ENCODE measurements at regions not wholly inside any gene's neighbourhood (a gene's known extent, or its start where the extent isn't known, plus 50 kb on each side); places are given as distances from the start of the nearest gene placed in this dataset.
"Not testable (repeated sequence)": the region's sequence is repeated elsewhere in the genome, so short reads cannot be mapped to it uniquely, and the experiment has no call there.

GRCh38 chr5:130398825-130399224, 494.6 kb downstream of the CHSY3 start:
- Mint-ChIP-seq H3K9me3 (no peaks in the 10 kb centered on the region), H3K27me3 (no peaks in the 10 kb centered on the region), H3K36me3 (ENCODE audit: low read depth) (no peaks in the 10 kb centered on the region), H3K4me3 (no peak overlapping the region), H3K27ac (no peak overlapping the region), H3K4me1 (no peaks in the 10 kb centered on the region)
- intact Hi-C loops (cut with micrococcal nuclease): no loop called here
- no peak for DNase-seq
- POLR2A ChIA-PET: no interaction called here
- CTCF ChIA-PET: no interaction called here
- no peak for ATAC-seq (ENCODE audit: low read depth)
- TF ChIP-seq CTCF (IDR thresholded peaks at IDR 0.05): no peak

- intact Hi-C loops (cut with micrococcal nuclease); H3K4me1 Mint-ChIP-seq; CTCF ChIA-PET; DNase-seq; H3K27me3 Mint-ChIP-seq; ATAC-seq (ENCODE audit: low read depth); POLR2A ChIA-PET; H3K4me3 Mint-ChIP-seq; H3K27ac Mint-ChIP-seq; H3K9me3 Mint-ChIP-seq; H3K36me3 Mint-ChIP-seq (ENCODE audit: low read depth): not testable (repeated sequence)
Measured at GRCh38 chr5:130397727-130398126, 493.5 kb downstream of the CHSY3 start.

GRCh38 chr5:130397132-130397531, 492.9 kb downstream of the CHSY3 start:
- POLR2A ChIA-PET: no interaction called here
- ATAC-seq (ENCODE audit: low read depth) (no peak), DNase-seq (no peak)
- Mint-ChIP-seq H3K27me3 (no peaks in the 10 kb centered on the region), H3K4me1 (no peaks in the 10 kb centered on the region), H3K36me3 (ENCODE audit: low read depth) (no peaks in the 10 kb centered on the region), H3K27ac (no peak overlapping the region), H3K4me3 (no peak overlapping the region), H3K9me3 (no peaks in the 10 kb centered on the region)
- intact Hi-C loops (cut with micrococcal nuclease): no loop called here
- no peak for TF ChIP-seq CTCF (IDR thresholded peaks at IDR 0.05)
- CTCF ChIA-PET: no interaction called here

- CTCF ChIA-PET; POLR2A ChIA-PET; H3K36me3 Mint-ChIP-seq (ENCODE audit: low read depth); H3K27me3 Mint-ChIP-seq; H3K9me3 Mint-ChIP-seq; DNase-seq; H3K4me1 Mint-ChIP-seq; ATAC-seq (ENCODE audit: low read depth); H3K27ac Mint-ChIP-seq; H3K4me3 Mint-ChIP-seq; intact Hi-C loops (cut with micrococcal nuclease): not testable (repeated sequence)
Measured at GRCh38 chr5:130391727-130392264, 487.5 kb downstream of the CHSY3 start.

- TF ChIP-seq CTCF (IDR thresholded peaks at IDR 0.05): no peak
- Mint-ChIP-seq H3K36me3 (ENCODE audit: low read depth) (no peaks in the 10 kb centered on the region), H3K27ac (no peak overlapping the region), H3K27me3 (no peaks in the 10 kb centered on the region), H3K9me3 (no peaks in the 10 kb centered on the region), H3K4me3 (no peak overlapping the region), H3K4me1 (no peaks in the 10 kb centered on the region)
- DNase-seq: no peak
- POLR2A ChIA-PET: no interaction called here
- no peak for ATAC-seq (ENCODE audit: low read depth)
- intact Hi-C loops (cut with micrococcal nuclease): no loop called here
- CTCF ChIA-PET: no interaction called here
Measured at GRCh38 chr5:130386155-130386554, 481.9 kb downstream of the CHSY3 start.

- Mint-ChIP-seq H3K9me3 (no peaks in the 10 kb centered on the region), H3K27me3 (no peaks in the 10 kb centered on the region), H3K4me3 (no peak overlapping the region), H3K27ac (no peak overlapping the region), H3K4me1 (no peaks in the 10 kb centered on the region), H3K36me3 (ENCODE audit: low read depth) (no peaks in the 10 kb centered on the region)
- CTCF ChIA-PET: no interaction called here
- POLR2A ChIA-PET: no interaction called here
- intact Hi-C loops (cut with micrococcal nuclease): no loop called here
- ATAC-seq (ENCODE audit: low read depth): no peak
- no peak for DNase-seq
- no peak for TF ChIP-seq CTCF (IDR thresholded peaks at IDR 0.05)
Measured at GRCh38 chr5:130385656-130386055, 481.4 kb downstream of the CHSY3 start.

All from activated B cell treated with CpG ODN at 0.5 μM for 24 hours (primary cell).